ENCODE measurements at regions not wholly inside any gene's neighbourhood (a gene's known extent, or its start where the extent isn't known, plus 50 kb on each side); places are given as distances from the start of the nearest gene placed in this dataset.

DNA sequence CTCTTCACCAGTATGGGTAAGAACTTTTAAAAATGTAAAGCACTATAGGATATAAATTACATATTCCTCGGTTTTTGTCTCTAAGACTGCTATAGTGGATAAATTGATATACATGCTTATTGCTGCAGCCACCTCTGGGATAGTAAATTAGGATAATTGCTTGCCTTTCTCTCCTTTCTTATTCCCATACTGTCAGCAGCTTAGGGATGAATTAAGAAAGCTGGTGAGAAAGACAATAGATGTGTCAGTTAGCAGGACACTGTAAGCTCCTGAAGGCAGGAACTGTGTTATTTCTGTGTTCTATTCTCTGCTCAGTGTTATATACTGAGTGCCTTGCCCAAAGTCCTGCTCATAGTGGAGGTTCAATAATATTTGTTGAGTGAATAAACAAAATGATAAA lies 828.6 kb upstream of the ACVR2A start:
- WGBS (ENCODE audit: extremely low coverage, insufficient read length, low lambda C conversion rate), result no CpG with 5 or more reads among the region's 1 CpG
- TF ChIP-seq CTCF (conservative IDR thresholded peaks at IDR 0.05), result no peak
- peaks cover 17 to 21% of the 10 kb centered on the region in 2 experiments for H3K4me1 Mint-ChIP-seq

More for the DNA sequence above, 828.6 kb upstream of the ACVR2A start:
- no peak overlapping the region for H3K14ac ChIP-seq (ENCODE audit: insufficient read depth, low read length)
- H3K27ac ChIP-seq (ENCODE audit: insufficient read length, low read depth, low read length), result no peak overlapping the region
- H2AFZ ChIP-seq (ENCODE audit: low read length), result no peak overlapping the region
- H2AK5ac ChIP-seq (ENCODE audit: insufficient read length, low read length), result no peak overlapping the region
- H3K4me2 ChIP-seq (ENCODE audit: insufficient read depth, insufficient read length, low read length), result no peak overlapping the region
- H3K23me2 ChIP-seq (ENCODE audit: insufficient read length, low read depth, low read length, poor library complexity, severe bottlenecking), result no peaks in the 10 kb centered on the region
- H3T11ph ChIP-seq (ENCODE audit: low read length), result no peak overlapping the region
- no peaks in the 10 kb centered on the region for H3K27me3 Mint-ChIP-seq (ENCODE audit: low read depth)
- no peak overlapping the region for H2BK120ac ChIP-seq (ENCODE audit: low read depth, low read length, poor library complexity, severe bottlenecking)
- no peak overlapping the region for H3K4ac ChIP-seq (ENCODE audit: low read depth, low read length)
- H2BK5ac ChIP-seq (ENCODE audit: insufficient read length, low read length), result no peak overlapping the region
- no peaks in the 10 kb centered on the region for H3K79me2 ChIP-seq (ENCODE audit: insufficient read depth, low read length)
- no peaks in the 10 kb centered on the region for H3K27me3 ChIP-seq (ENCODE audit: insufficient read depth, low read length)
- no peak overlapping the region for H4K8ac ChIP-seq (replicated peaks; ENCODE audit: insufficient read length, low read depth, low read length)
- no peaks in the 10 kb centered on the region for H3K4me1 ChIP-seq (ENCODE audit: insufficient read depth, low read length)
- H3K36me3 Mint-ChIP-seq (ENCODE audit: insufficient read depth in 1 of 3, low read depth in 3 of 3), result no peaks in the 10 kb centered on the region; a peak in 1 of 7 replicates
- H3K9ac ChIP-seq (ENCODE audit: extremely low read depth, insufficient read length, low read length), result no peak overlapping the region
- no peak overlapping the region for H2BK15ac ChIP-seq (ENCODE audit: low read depth, low read length)
- H3K23ac ChIP-seq (ENCODE audit: insufficient read length, low read depth, low read length), result no peak overlapping the region
- H3K18ac ChIP-seq (ENCODE audit: insufficient read length, low read depth, low read length), result no peak overlapping the region
- H4K20me1 ChIP-seq (ENCODE audit: control insufficient read depth, insufficient read depth, insufficient read length), result no peaks in the 10 kb centered on the region
- DNase-seq, result no peak
- no peak overlapping the region for H3K56ac ChIP-seq (ENCODE audit: insufficient read length, low read depth, low read length)
- H2BK12ac ChIP-seq (ENCODE audit: insufficient read length, low read depth, low read length), result no peak overlapping the region
- H3K4me3 Mint-ChIP-seq, result no peak overlapping the region
- H3K79me1 ChIP-seq (ENCODE audit: insufficient read depth, low read depth, low read length, poor library complexity, severe bottlenecking), result no peaks in the 10 kb centered on the region
- H2BK20ac ChIP-seq (ENCODE audit: low read depth, low read length, poor library complexity, severe bottlenecking), result no peak overlapping the region
- H3K9me3 Mint-ChIP-seq, result peaks cover 0 to 2% of the 10 kb centered on the region in 2 experiments; a peak in 2 of 5 replicates
- no peaks in the 10 kb centered on the region for H3K9me3 ChIP-seq (ENCODE audit: control insufficient read depth, low read depth, low read length)
- no peak overlapping the region for H3K27ac Mint-ChIP-seq
- no peak overlapping the region for H4K91ac ChIP-seq (ENCODE audit: insufficient read length, low read depth, low read length)
- H4K5ac ChIP-seq (ENCODE audit: insufficient read length, low read depth, low read length), result no peak overlapping the region
